HL-60 (cell line): ENCODE measurements at regions not wholly inside any gene's neighbourhood (a gene's known extent, or its start where the extent isn't known, plus 50 kb on each side); places are given as distances from the start of the nearest gene placed in this dataset.

ENCODE experiments used
- DNase-seq, 2 experiments: peaks; one replicate each; pipeline ENCODE4 v3.0.0-alpha.2; 2010 to 2020; ENCODE audit warnings: low read depth in 1 of 2, low spot score in 1 of 2
- H3K27ac ChIP-seq: fragments of 250-450 bp; sonication (Bioruptor Pico); replicated peaks from 2 replicates; pipeline ENCODE4 v1.5.1; 2020; ENCODE audit warnings: mild to moderate bottlenecking, moderate library complexity
- H3K27me3 ChIP-seq: fragments of 250-450 bp; sonication (Bioruptor Pico); 2 replicates; pipeline ENCODE4 v1.5.1; 2021; ENCODE audit warnings: mild to moderate bottlenecking, moderate library complexity; ENCODE audit not compliant: insufficient read depth, poor library complexity, severe bottlenecking
- H3K4me3 ChIP-seq: replicated peaks from 2 replicates; pipeline ENCODE4 v1.5.1; 2011; ENCODE audit warnings: mild to moderate bottlenecking, control low read depth, low read length; ENCODE audit not compliant: insufficient read depth
- CTCF ChIP-seq: IDR thresholded peaks from one replicate; pipeline ENCODE4 v1.5.1; 2011; ENCODE audit warnings: low read length, control low read depth, inconsistent platforms; ENCODE audit not compliant: insufficient read depth
- GABPA ChIP-seq: IDR thresholded peaks from 2 replicates; pipeline ENCODE4 v1.6.1; 2012; ENCODE audit warnings: low read depth
- POLR2AphosphoS5 ChIP-seq: IDR thresholded peaks from 2 replicates; pipeline ENCODE4 v1.6.1; 2012; ENCODE audit warnings: low read depth
- REST ChIP-seq: IDR thresholded peaks from 2 replicates; pipeline ENCODE4 v1.6.1; 2012; ENCODE audit warnings: low read depth; ENCODE audit not compliant: insufficient replicate concordance
- SPI1 ChIP-seq: IDR thresholded peaks from 2 replicates; pipeline ENCODE4 v1.6.1; 2012; ENCODE audit warnings: low read depth, mild to moderate bottlenecking, borderline replicate concordance

DNA sequence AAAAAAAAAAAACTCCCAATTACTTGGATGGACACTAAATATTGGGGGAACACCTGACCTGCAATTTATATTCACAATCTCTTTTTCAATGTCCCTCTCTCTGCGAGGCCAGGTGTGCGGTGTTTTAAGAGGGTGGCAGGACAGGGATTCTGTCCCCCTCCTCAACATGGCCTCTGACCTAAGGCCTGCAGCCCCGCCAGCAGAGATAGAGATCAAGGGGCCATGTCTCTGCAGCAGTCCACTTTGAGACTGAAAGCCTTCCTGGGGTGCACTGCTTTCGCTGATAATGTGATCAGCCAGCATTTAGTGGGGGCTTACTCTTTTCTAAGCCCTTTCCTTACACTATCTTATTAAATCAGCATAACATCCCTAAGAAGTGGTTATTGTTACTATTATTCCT, 419.9 kb downstream of the OCA2 start:
- no peak for TF ChIP-seq REST
- no peak for TF ChIP-seq SPI1
- TF ChIP-seq POLR2AphosphoS5, result no peak
- no peak for TF ChIP-seq CTCF
- no peak for TF ChIP-seq GABPA
- no peak overlapping the region for H3K4me3 ChIP-seq
- no peak for DNase-seq
- no peak overlapping the region for H3K27ac ChIP-seq
- H3K27me3 ChIP-seq, result peaks cover 4% of the 10 kb centered on the region

DNA sequence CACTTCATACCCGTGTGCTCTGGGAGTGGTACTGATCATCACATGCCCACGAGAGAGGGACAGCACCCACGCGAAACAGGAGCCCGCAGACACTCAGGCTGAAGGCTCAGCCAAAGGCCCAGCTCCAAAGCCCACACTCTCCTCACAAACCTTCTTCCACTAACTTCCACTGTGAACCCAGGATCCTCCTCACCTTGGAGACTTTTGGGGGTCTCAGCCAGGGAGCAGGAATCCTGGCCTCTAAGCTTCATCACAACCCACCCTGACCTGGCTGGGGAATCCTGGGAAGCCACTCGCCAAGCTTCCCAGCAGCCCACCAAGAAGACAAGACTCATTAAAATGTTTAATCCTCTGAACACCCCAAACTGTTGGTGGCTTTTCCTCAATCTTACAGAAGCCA, 421.2 kb downstream of the OCA2 start:
- no peak for TF ChIP-seq CTCF
- no peak for TF ChIP-seq POLR2AphosphoS5
- TF ChIP-seq SPI1, result no peak
- TF ChIP-seq REST, result no peak
- TF ChIP-seq GABPA, result no peak
- no peak for DNase-seq
- Histone ChIP-seq H3K27ac (no peak overlapping the region), H3K27me3 (peaks cover 4% of the 10 kb centered on the region), H3K4me3 (no peak overlapping the region)

DNA sequence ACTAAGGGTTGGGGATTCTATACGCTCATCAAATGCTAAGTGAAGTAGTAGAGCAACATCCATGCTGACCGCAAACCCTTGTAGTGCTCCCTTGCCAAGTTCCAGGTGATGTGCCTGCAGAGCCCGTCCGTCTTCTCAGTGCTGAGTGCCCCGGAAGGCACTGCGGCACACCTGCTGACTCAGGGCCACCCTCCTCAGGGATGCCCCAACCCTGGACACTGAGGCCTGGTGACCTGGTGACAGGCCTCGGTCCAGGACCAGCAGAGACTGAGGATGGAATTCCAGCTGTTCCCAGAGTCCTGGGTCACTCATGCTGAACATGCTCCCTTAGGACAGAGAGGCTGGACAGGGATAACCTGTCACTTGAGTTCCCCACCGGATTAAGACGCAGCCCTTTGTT, 422.5 kb downstream of the OCA2 start:
- peaks cover 4% of the 10 kb centered on the region for H3K27me3 ChIP-seq
- TF ChIP-seq POLR2AphosphoS5, result no peak
- TF ChIP-seq GABPA, result no peak
- no peak for TF ChIP-seq REST
- no peak for TF ChIP-seq SPI1
- TF ChIP-seq CTCF, result no peak
- H3K27ac ChIP-seq, result no peak overlapping the region
- no peak overlapping the region for H3K4me3 ChIP-seq
- no peak for DNase-seq
